ENCODE measurements at regions not wholly inside any gene's neighbourhood (a gene's known extent, or its start where the extent isn't known, plus 50 kb on each side); places are given as distances from the start of the nearest gene placed in this dataset.

DNA sequence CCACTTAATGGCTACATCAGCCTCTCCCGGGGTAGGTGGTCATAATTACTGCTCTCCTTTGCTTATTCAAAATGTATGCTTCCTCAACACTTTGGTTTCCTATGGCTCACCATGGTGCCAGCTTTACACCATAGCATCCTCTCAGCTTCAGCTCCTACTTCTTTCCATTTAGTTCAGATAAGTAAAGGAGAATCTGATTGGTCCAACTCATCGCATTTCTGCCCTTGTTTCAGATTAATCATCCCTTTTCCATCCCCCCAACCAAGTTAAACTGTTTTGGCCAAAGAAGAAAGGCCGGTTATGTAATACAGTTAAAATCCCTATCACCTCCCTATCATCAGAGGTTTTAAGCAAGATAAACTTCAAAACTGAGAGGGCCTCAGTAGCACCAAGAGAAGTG is 130.5 kb downstream of the CETN3 start:
- no peak for ATAC-seq
- TF ChIP-seq ZFP3 (CRISPR knock-in tag; IDR thresholded peaks at IDR 0.05), result no peak
- TF ChIP-seq ZNF565 (CRISPR knock-in tag; conservative IDR thresholded peaks at IDR 0.05; ENCODE audit: low read depth), result no peak
- no peak for TF ChIP-seq ESRRG (CRISPR knock-in tag; IDR thresholded peaks at IDR 0.05)
- no peak for TF ChIP-seq GLIS3 (CRISPR knock-in tag; IDR thresholded peaks at IDR 0.05)
- TF ChIP-seq ARNTL (CRISPR knock-in tag; IDR thresholded peaks at IDR 0.05; ENCODE audit: borderline replicate concordance, low read depth), result no peak
- TF ChIP-seq SNAI2 (CRISPR knock-in tag; IDR thresholded peaks at IDR 0.05), result no peak
- TF ChIP-seq CSDC2 (CRISPR knock-in tag; IDR thresholded peaks at IDR 0.05), result no peak
- TF ChIP-seq OSR1 (CRISPR knock-in tag; IDR thresholded peaks at IDR 0.05), result no peak
- TF ChIP-seq, protein P1, sequence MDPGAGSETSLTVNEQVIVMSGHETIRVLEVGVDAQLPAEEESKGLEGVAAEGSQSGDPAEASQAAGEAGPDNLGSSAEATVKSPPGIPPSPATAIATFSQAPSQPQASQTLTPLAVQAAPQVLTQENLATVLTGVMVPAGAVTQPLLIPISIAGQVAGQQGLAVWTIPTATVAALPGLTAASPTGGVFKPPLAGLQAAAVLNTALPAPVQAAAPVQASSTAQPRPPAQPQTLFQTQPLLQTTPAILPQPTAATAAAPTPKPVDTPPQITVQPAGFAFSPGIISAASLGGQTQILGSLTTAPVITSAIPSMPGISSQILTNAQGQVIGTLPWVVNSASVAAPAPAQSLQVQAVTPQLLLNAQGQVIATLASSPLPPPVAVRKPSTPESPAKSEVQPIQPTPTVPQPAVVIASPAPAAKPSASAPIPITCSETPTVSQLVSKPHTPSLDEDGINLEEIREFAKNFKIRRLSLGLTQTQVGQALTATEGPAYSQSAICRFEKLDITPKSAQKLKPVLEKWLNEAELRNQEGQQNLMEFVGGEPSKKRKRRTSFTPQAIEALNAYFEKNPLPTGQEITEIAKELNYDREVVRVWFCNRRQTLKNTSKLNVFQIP (CRISPR knock-in tag; IDR thresholded peaks at IDR 0.05; ENCODE audit: borderline replicate concordance, low read depth), result no peak
- TF ChIP-seq BACH2 (CRISPR knock-in tag; IDR thresholded peaks at IDR 0.05; ENCODE audit: borderline replicate concordance), result no peak
- TF ChIP-seq, protein P2, sequence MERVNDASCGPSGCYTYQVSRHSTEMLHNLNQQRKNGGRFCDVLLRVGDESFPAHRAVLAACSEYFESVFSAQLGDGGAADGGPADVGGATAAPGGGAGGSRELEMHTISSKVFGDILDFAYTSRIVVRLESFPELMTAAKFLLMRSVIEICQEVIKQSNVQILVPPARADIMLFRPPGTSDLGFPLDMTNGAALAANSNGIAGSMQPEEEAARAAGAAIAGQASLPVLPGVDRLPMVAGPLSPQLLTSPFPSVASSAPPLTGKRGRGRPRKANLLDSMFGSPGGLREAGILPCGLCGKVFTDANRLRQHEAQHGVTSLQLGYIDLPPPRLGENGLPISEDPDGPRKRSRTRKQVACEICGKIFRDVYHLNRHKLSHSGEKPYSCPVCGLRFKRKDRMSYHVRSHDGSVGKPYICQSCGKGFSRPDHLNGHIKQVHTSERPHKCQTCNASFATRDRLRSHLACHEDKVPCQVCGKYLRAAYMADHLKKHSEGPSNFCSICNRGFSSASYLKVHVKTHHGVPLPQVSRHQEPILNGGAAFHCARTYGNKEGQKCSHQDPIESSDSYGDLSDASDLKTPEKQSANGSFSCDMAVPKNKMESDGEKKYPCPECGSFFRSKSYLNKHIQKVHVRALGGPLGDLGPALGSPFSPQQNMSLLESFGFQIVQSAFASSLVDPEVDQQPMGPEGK (CRISPR knock-in tag; IDR thresholded peaks at IDR 0.05; ENCODE audit: borderline replicate concordance), result no peak
- TF ChIP-seq ISL1 (CRISPR knock-in tag; IDR thresholded peaks at IDR 0.05), result no peak
- TF ChIP-seq ZFP30 (CRISPR knock-in tag; IDR thresholded peaks at IDR 0.05), result no peak
- no peak for TF ChIP-seq TOX (CRISPR knock-in tag; IDR thresholded peaks at IDR 0.05; ENCODE audit: borderline replicate concordance)
- no peak for TF ChIP-seq RARB (CRISPR knock-in tag; IDR thresholded peaks at IDR 0.05)
- TF ChIP-seq, protein P3, sequence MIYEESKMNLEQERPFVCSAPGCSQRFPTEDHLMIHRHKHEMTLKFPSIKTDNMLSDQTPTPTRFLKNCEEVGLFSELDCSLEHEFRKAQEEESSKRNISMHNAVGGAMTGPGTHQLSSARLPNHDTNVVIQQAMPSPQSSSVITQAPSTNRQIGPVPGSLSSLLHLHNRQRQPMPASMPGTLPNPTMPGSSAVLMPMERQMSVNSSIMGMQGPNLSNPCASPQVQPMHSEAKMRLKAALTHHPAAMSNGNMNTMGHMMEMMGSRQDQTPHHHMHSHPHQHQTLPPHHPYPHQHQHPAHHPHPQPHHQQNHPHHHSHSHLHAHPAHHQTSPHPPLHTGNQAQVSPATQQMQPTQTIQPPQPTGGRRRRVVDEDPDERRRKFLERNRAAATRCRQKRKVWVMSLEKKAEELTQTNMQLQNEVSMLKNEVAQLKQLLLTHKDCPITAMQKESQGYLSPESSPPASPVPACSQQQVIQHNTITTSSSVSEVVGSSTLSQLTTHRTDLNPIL (CRISPR knock-in tag; IDR thresholded peaks at IDR 0.05; ENCODE audit: low read depth), result no peak

DNA sequence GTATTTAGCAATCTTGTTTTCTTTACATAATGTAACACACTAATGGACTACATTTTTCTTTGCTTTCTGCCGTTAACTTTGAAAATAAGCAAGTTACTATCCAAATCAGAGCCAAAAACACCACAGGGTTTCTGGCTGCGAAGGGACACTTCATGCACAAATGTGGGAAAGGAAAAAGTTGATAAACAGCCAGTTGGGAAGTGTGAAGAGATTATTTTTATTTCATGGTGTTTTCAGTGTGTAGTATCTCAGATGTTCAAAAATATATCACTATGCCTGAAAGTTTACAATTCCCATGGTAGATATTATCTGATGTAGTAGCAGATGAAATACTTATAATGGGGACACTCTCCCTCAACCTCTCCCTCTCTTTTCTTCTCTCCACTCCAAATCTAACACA is 135.3 kb downstream of the CETN3 start:
- no peak for ATAC-seq
- TF ChIP-seq ESRRG (CRISPR knock-in tag; IDR thresholded peaks at IDR 0.05), result no peak
- no peak for TF ChIP-seq ZFP30 (CRISPR knock-in tag; IDR thresholded peaks at IDR 0.05)
- TF ChIP-seq PPARA (CRISPR knock-in tag; IDR thresholded peaks at IDR 0.05; ENCODE audit: borderline replicate concordance), result no peak
- TF ChIP-seq, protein P2 (CRISPR knock-in tag; IDR thresholded peaks at IDR 0.05; ENCODE audit: borderline replicate concordance), result no peak
- TF ChIP-seq ZC3H10 (CRISPR knock-in tag; IDR thresholded peaks at IDR 0.05), result no peak
- no peak for TF ChIP-seq RARB (CRISPR knock-in tag; IDR thresholded peaks at IDR 0.05)
- TF ChIP-seq, protein P4, sequence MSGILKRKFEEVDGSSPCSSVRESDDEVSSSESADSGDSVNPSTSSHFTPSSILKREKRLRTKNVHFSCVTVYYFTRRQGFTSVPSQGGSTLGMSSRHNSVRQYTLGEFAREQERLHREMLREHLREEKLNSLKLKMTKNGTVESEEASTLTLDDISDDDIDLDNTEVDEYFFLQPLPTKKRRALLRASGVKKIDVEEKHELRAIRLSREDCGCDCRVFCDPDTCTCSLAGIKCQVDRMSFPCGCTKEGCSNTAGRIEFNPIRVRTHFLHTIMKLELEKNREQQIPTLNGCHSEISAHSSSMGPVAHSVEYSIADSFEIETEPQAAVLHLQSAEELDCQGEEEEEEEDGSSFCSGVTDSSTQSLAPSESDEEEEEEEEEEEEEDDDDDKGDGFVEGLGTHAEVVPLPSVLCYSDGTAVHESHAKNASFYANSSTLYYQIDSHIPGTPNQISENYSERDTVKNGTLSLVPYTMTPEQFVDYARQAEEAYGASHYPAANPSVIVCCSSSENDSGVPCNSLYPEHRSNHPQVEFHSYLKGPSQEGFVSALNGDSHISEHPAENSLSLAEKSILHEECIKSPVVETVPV (CRISPR knock-in tag; IDR thresholded peaks at IDR 0.05), result no peak
- TF ChIP-seq, protein P5, sequence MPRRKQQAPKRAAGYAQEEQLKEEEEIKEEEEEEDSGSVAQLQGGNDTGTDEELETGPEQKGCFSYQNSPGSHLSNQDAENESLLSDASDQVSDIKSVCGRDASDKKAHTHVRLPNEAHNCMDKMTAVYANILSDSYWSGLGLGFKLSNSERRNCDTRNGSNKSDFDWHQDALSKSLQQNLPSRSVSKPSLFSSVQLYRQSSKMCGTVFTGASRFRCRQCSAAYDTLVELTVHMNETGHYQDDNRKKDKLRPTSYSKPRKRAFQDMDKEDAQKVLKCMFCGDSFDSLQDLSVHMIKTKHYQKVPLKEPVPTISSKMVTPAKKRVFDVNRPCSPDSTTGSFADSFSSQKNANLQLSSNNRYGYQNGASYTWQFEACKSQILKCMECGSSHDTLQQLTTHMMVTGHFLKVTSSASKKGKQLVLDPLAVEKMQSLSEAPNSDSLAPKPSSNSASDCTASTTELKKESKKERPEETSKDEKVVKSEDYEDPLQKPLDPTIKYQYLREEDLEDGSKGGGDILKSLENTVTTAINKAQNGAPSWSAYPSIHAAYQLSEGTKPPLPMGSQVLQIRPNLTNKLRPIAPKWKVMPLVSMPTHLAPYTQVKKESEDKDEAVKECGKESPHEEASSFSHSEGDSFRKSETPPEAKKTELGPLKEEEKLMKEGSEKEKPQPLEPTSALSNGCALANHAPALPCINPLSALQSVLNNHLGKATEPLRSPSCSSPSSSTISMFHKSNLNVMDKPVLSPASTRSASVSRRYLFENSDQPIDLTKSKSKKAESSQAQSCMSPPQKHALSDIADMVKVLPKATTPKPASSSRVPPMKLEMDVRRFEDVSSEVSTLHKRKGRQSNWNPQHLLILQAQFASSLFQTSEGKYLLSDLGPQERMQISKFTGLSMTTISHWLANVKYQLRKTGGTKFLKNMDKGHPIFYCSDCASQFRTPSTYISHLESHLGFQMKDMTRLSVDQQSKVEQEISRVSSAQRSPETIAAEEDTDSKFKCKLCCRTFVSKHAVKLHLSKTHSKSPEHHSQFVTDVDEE (CRISPR knock-in tag; IDR thresholded peaks at IDR 0.05), result no peak
- TF ChIP-seq ARNTL (CRISPR knock-in tag; IDR thresholded peaks at IDR 0.05; ENCODE audit: borderline replicate concordance, low read depth), result no peak
- TF ChIP-seq ZNF70 (CRISPR knock-in tag; IDR thresholded peaks at IDR 0.05), result no peak
- TF ChIP-seq OSR1 (CRISPR knock-in tag; IDR thresholded peaks at IDR 0.05), result no peak
- no peak for TF ChIP-seq SNAI2 (CRISPR knock-in tag; IDR thresholded peaks at IDR 0.05)
- TF ChIP-seq ZNF565 (CRISPR knock-in tag; conservative IDR thresholded peaks at IDR 0.05; ENCODE audit: low read depth), result no peak
- no peak for TF ChIP-seq ZNF8 (CRISPR knock-in tag; IDR thresholded peaks at IDR 0.05)
- TF ChIP-seq CSDC2 (CRISPR knock-in tag; IDR thresholded peaks at IDR 0.05), result no peak
- TF ChIP-seq TCF4 (CRISPR knock-in tag; IDR thresholded peaks at IDR 0.05; ENCODE audit: borderline replicate concordance), result no peak
- TF ChIP-seq ISL1 (CRISPR knock-in tag; IDR thresholded peaks at IDR 0.05), result no peak
- TF ChIP-seq, protein P1 (CRISPR knock-in tag; IDR thresholded peaks at IDR 0.05; ENCODE audit: borderline replicate concordance, low read depth), result no peak
- no peak for TF ChIP-seq ZFP3 (CRISPR knock-in tag; IDR thresholded peaks at IDR 0.05)
